ENCODE measurements at regions not wholly inside any gene's neighbourhood (a gene's known extent, or its start where the extent isn't known, plus 50 kb on each side); places are given as distances from the start of the nearest gene placed in this dataset.

GRCh38 chr2:67570611-67571010 is 173.5 kb downstream of the ETAA1 start (continued):
- no peak for TF ChIP-seq ZBTB43 (CRISPR knock-in tag; IDR thresholded peaks at IDR 0.05)
- no peak for TF ChIP-seq MAX (CRISPR knock-in tag; IDR thresholded peaks at IDR 0.05)
- TF ChIP-seq ZNF317 (CRISPR knock-in tag; IDR thresholded peaks at IDR 0.05; ENCODE audit: borderline replicate concordance, low read depth), result no peak
- no peak for TF ChIP-seq JUN (CRISPR knock-in tag; IDR thresholded peaks at IDR 0.05)
- TF ChIP-seq ATF3 (CRISPR knock-in tag; conservative IDR thresholded peaks at IDR 0.05), result no peak
- no peak for TF ChIP-seq NFATC4 (CRISPR knock-in tag; IDR thresholded peaks at IDR 0.05)
- no peak for TF ChIP-seq E2F4 (CRISPR knock-in tag; IDR thresholded peaks at IDR 0.05; ENCODE audit: borderline replicate concordance, low read depth)
- no peak for TF ChIP-seq ZNF425 (CRISPR knock-in tag; conservative IDR thresholded peaks at IDR 0.05)
- no peak for TF ChIP-seq CBFB (CRISPR knock-in tag; IDR thresholded peaks at IDR 0.05; ENCODE audit: low read depth)

GRCh38 chr2:67571785-67572718 is 174.9 kb downstream of the ETAA1 start:
- Mint-ChIP-seq H3K9me3 (no peaks in the 10 kb centered on the region), H3K4me1 (no peaks in the 10 kb centered on the region), H3K4me3 (no peak overlapping the region), H3K36me3 (no peaks in the 10 kb centered on the region), H3K27me3 (ENCODE audit: low read depth) (no peaks in the 10 kb centered on the region), H3K27ac (no peak overlapping the region)
- DNase-seq (ENCODE audit: low spot score) (no peak), ATAC-seq (no peak)
- TF ChIP-seq MAX (CRISPR knock-in tag; IDR thresholded peaks at IDR 0.05) (no peak), TP53 (CRISPR knock-in tag; IDR thresholded peaks at IDR 0.05) (no peak), SP1 (CRISPR knock-in tag; conservative IDR thresholded peaks at IDR 0.05) (no peak), EMX1 (CRISPR knock-in tag; IDR thresholded peaks at IDR 0.05) (no peak), GRHL2 (CRISPR knock-in tag; IDR thresholded peaks at IDR 0.05; ENCODE audit: insufficient replicate concordance, severe bottlenecking) (no peak), ZNF532 (CRISPR knock-in tag; IDR thresholded peaks at IDR 0.05; ENCODE audit: borderline replicate concordance) (no peak), PRDM15 (CRISPR knock-in tag; IDR thresholded peaks at IDR 0.05) (no peak), IRF1 (CRISPR knock-in tag; IDR thresholded peaks at IDR 0.05) (no peak), ATF3 (CRISPR knock-in tag; conservative IDR thresholded peaks at IDR 0.05) (no peak)
- ChIA-PET CTCF (interaction anchor here (1.8 kb wide), 1 partner anchor 10 kb away, joined by 7 read pairs; no protein-coding TSS in a partner anchor), POLR2A (no interaction called here)
